GM23338 (cell line): ENCODE measurements at regions not wholly inside any gene's neighbourhood (a gene's known extent, or its start where the extent isn't known, plus 50 kb on each side); places are given as distances from the start of the nearest gene placed in this dataset.

Experiments used
- ATAC-seq: fragments of 200-7000 bp; cut with Tn5 transposase; 3 replicates; pipeline ENCODE4 v1.9.1; 2020
- DNase-seq: peaks from one replicate; pipeline ENCODE4 v3.0.0-alpha.2; 2015; ENCODE audit warnings: low spot score
- H2AFZ ChIP-seq: fragments of 200-600 bp; sonication (generic); 2 replicates; pipeline ENCODE4 v1.8.0; 2016; ENCODE audit warnings: antibody characterized with exemption, mild to moderate bottlenecking, moderate library complexity
- H3F3A ChIP-seq: fragments of 200-600 bp; sonication (generic); replicated peaks from 2 replicates; pipeline ENCODE4 v1.8.0; 2017; ENCODE audit warnings: antibody characterized with exemption, mixed run types, low read depth
- H3K27ac ChIP-seq: fragments of 200-600 bp; sonication (generic); 2 replicates; pipeline ENCODE4 v1.6.1; 2016; ENCODE audit warnings: low read depth
- H3K27me3 ChIP-seq: fragments of 200-600 bp; sonication (generic); 2 replicates; pipeline ENCODE4 v1.8.0; 2016; ENCODE audit warnings: mild to moderate bottlenecking, mixed run types, moderate library complexity; ENCODE audit not compliant: insufficient read depth
- H3K36me3 ChIP-seq: fragments of 200-600 bp; sonication (generic); 2 replicates; pipeline ENCODE4 v1.8.0; 2016; ENCODE audit warnings: mild to moderate bottlenecking; ENCODE audit not compliant: insufficient read depth
- H3K4me1 ChIP-seq: fragments of 200-600 bp; sonication (generic); 2 replicates; pipeline ENCODE4 v1.8.0; 2016; ENCODE audit warnings: mild to moderate bottlenecking, moderate library complexity; ENCODE audit not compliant: insufficient read depth
- H3K4me2 ChIP-seq: fragments of 200-600 bp; sonication (generic); 2 replicates; pipeline ENCODE4 v1.7.1; 2017; ENCODE audit warnings: mixed run types
- H3K4me3 ChIP-seq: fragments of 200-600 bp; sonication (generic); 2 replicates; pipeline ENCODE4 v1.6.1; 2016; ENCODE audit warnings: mixed run types
- H3K79me2 ChIP-seq: fragments of 200-600 bp; sonication (generic); replicated peaks from 2 replicates; pipeline ENCODE4 v1.8.0; 2017; ENCODE audit warnings: mild to moderate bottlenecking; ENCODE audit not compliant: insufficient read depth
- H3K9me2 ChIP-seq: fragments of 200-600 bp; sonication (generic); 2 replicates; pipeline ENCODE4 v1.8.0; 2017; ENCODE audit not compliant: insufficient read depth
- H4K20me1 ChIP-seq: fragments of 200-600 bp; sonication (generic); replicated peaks from 2 replicates; pipeline ENCODE4 v1.8.0; 2017; ENCODE audit warnings: mild to moderate bottlenecking; ENCODE audit not compliant: insufficient read depth
- H3K27ac Mint-ChIP-seq: 2 replicates; pipeline ENCODE4 v1.8.0; 2020; ENCODE audit warnings: inconsistent platforms, mild to moderate bottlenecking, moderate library complexity, mixed read lengths
- H3K27me3 Mint-ChIP-seq: 3 replicates; pipeline ENCODE4 v1.8.0; 2022; ENCODE audit warnings: low read depth, mild to moderate bottlenecking, moderate library complexity, mixed read lengths, inconsistent platforms; ENCODE audit not compliant: insufficient read depth, poor library complexity
- H3K36me3 Mint-ChIP-seq: 3 replicates; pipeline ENCODE4 v1.8.0; 2021; ENCODE audit warnings: low read depth, mild to moderate bottlenecking, inconsistent platforms, moderate library complexity, mixed read lengths
- H3K4me1 Mint-ChIP-seq: 3 replicates; pipeline ENCODE4 v1.8.0; 2020; ENCODE audit warnings: mild to moderate bottlenecking, inconsistent platforms, mixed read lengths
- H3K4me3 Mint-ChIP-seq: 3 replicates; pipeline ENCODE4 v1.8.0; 2021; ENCODE audit warnings: moderate library complexity, mild to moderate bottlenecking, inconsistent platforms, mixed read lengths
- H3K9me3 Mint-ChIP-seq: 3 replicates; pipeline ENCODE4 v1.8.0; 2020; ENCODE audit warnings: moderate library complexity, mild to moderate bottlenecking, inconsistent platforms, mixed read lengths
- CREB1 ChIP-seq: fragments of 250-450 bp; sonication (Bioruptor Pico); IDR thresholded peaks from 2 replicates; pipeline ENCODE4 v1.5.0; 2020; ENCODE audit warnings: low read depth, mild to moderate bottlenecking, moderate library complexity
- ETS1 ChIP-seq: IDR thresholded peaks from 2 replicates; pipeline ENCODE4 v1.6.1; 2016; ENCODE audit warnings: antibody characterized with exemption
- EZH2 ChIP-seq: fragments of 200-600 bp; sonication (generic); IDR thresholded peaks from one replicate; pipeline ENCODE4 v1.8.0; 2017; ENCODE audit warnings: antibody characterized with exemption, mild to moderate bottlenecking, low read depth; ENCODE audit not compliant: unreplicated experiment
- EZH2phosphoT487 ChIP-seq: fragments of 200-600 bp; sonication (generic); IDR thresholded peaks from one replicate; pipeline ENCODE4 v1.8.1; 2018; ENCODE audit warnings: antibody characterized with exemption; ENCODE audit not compliant: unreplicated experiment
- JUNB ChIP-seq: IDR thresholded peaks from one replicate; pipeline ENCODE4 v1.6.1; 2016; ENCODE audit warnings: antibody characterized with exemption; ENCODE audit not compliant: unreplicated experiment
- NANOG ChIP-seq: IDR thresholded peaks from 2 replicates; pipeline ENCODE4 v1.6.1; 2016; ENCODE audit warnings: antibody characterized with exemption, borderline replicate concordance
- POLR2AphosphoS5 ChIP-seq: IDR thresholded peaks from 2 replicates; pipeline ENCODE4 v1.6.1; 2016; ENCODE audit warnings: antibody characterized with exemption, low read depth
- ZNF114 ChIP-seq: fragments of 250-450 bp; sonication (Bioruptor Pico); IDR thresholded peaks from 2 replicates; pipeline ENCODE4 v1.5.0; 2020; ENCODE audit warnings: mild to moderate bottlenecking, moderate library complexity
- ZNF331 ChIP-seq: fragments of 250-450 bp; sonication (Bioruptor Pico); IDR thresholded peaks from 2 replicates; pipeline ENCODE4 v1.5.0; 2020; ENCODE audit warnings: low read depth, mild to moderate bottlenecking, moderate library complexity
- TF ChIP-seq, protein P1 (sequence below): fragments of 250-450 bp; sonication (Bioruptor Pico); IDR thresholded peaks from 2 replicates; pipeline ENCODE4 v1.5.0; 2020; ENCODE audit warnings: mild to moderate bottlenecking, moderate library complexity
- TF ChIP-seq, protein P2 (sequence below): IDR thresholded peaks from one replicate; pipeline ENCODE4 v1.6.1; 2018; ENCODE audit warnings: antibody characterized with exemption; ENCODE audit not compliant: unreplicated experiment

GRCh38 chr6:66628917-66629316 is 921.9 kb upstream of the EYS start:
- no peak overlapping the region for H2AFZ ChIP-seq
- Mint-ChIP-seq H3K27ac (no peak overlapping the region), H3K9me3 (peaks cover 23% of the 10 kb centered on the region), H3K4me3 (no peak overlapping the region), H3K36me3 (peaks cover 7% of the 10 kb centered on the region; the same call in 1 of the 3 replicates), H3K4me1 (no peaks in the 10 kb centered on the region), H3K27me3 (peaks cover 1% of the 10 kb centered on the region)
- no peaks in the 10 kb centered on the region for H3K27me3 ChIP-seq
- no peak overlapping the region for H3K27ac ChIP-seq
- ATAC-seq: no peak
- H3F3A ChIP-seq: no peaks in the 10 kb centered on the region
- no peak overlapping the region for H3K4me3 ChIP-seq
- no peaks in the 10 kb centered on the region for H3K9me2 ChIP-seq
- H4K20me1 ChIP-seq: no peaks in the 10 kb centered on the region
- no peak for DNase-seq
- TF ChIP-seq EZH2phosphoT487: no peak
- TF ChIP-seq ZNF331 (CRISPR knock-in tag): no peak
- TF ChIP-seq ETS1: no peak
- TF ChIP-seq EZH2: no peak
- TF ChIP-seq NANOG: no peak
- TF ChIP-seq ZNF114 (CRISPR knock-in tag): no peak
- TF ChIP-seq CREB1 (CRISPR knock-in tag): no peak
- no peak for TF ChIP-seq JUNB
- H3K79me2 ChIP-seq: no peaks in the 10 kb centered on the region
- H3K4me2 ChIP-seq: no peak overlapping the region
- no peaks in the 10 kb centered on the region for H3K36me3 ChIP-seq
- no peaks in the 10 kb centered on the region for H3K4me1 ChIP-seq

- Histone ChIP-seq H3K4me1 (no peaks in the 10 kb centered on the region), H3K4me3 (no peak overlapping the region), H3K4me2 (no peak overlapping the region), H3K79me2 (no peaks in the 10 kb centered on the region), H3K27me3 (no peaks in the 10 kb centered on the region), H3F3A (no peaks in the 10 kb centered on the region), H3K9me2 (no peaks in the 10 kb centered on the region), H3K36me3 (no peaks in the 10 kb centered on the region), H3K27ac (no peak overlapping the region), H4K20me1 (no peaks in the 10 kb centered on the region), H2AFZ (no peak overlapping the region)
- peaks cover 21% of the 10 kb centered on the region; the same call in 2 of the 3 replicates for H3K9me3 Mint-ChIP-seq
- DNase-seq: no peak
- H3K4me3 Mint-ChIP-seq: no peak overlapping the region
- H3K36me3 Mint-ChIP-seq: no peaks in the 10 kb centered on the region; the same call in 1 of the 3 replicates
- ATAC-seq: no peak
- no peaks in the 10 kb centered on the region for H3K4me1 Mint-ChIP-seq
- H3K27me3 Mint-ChIP-seq: peaks cover 2% of the 10 kb centered on the region
- TF ChIP-seq POLR2AphosphoS5 (no peak), EZH2 (no peak), ZNF114 (CRISPR knock-in tag) (no peak), ZNF331 (CRISPR knock-in tag) (no peak), JUNB (no peak), EZH2phosphoT487 (no peak)
- TF ChIP-seq, protein P1, sequence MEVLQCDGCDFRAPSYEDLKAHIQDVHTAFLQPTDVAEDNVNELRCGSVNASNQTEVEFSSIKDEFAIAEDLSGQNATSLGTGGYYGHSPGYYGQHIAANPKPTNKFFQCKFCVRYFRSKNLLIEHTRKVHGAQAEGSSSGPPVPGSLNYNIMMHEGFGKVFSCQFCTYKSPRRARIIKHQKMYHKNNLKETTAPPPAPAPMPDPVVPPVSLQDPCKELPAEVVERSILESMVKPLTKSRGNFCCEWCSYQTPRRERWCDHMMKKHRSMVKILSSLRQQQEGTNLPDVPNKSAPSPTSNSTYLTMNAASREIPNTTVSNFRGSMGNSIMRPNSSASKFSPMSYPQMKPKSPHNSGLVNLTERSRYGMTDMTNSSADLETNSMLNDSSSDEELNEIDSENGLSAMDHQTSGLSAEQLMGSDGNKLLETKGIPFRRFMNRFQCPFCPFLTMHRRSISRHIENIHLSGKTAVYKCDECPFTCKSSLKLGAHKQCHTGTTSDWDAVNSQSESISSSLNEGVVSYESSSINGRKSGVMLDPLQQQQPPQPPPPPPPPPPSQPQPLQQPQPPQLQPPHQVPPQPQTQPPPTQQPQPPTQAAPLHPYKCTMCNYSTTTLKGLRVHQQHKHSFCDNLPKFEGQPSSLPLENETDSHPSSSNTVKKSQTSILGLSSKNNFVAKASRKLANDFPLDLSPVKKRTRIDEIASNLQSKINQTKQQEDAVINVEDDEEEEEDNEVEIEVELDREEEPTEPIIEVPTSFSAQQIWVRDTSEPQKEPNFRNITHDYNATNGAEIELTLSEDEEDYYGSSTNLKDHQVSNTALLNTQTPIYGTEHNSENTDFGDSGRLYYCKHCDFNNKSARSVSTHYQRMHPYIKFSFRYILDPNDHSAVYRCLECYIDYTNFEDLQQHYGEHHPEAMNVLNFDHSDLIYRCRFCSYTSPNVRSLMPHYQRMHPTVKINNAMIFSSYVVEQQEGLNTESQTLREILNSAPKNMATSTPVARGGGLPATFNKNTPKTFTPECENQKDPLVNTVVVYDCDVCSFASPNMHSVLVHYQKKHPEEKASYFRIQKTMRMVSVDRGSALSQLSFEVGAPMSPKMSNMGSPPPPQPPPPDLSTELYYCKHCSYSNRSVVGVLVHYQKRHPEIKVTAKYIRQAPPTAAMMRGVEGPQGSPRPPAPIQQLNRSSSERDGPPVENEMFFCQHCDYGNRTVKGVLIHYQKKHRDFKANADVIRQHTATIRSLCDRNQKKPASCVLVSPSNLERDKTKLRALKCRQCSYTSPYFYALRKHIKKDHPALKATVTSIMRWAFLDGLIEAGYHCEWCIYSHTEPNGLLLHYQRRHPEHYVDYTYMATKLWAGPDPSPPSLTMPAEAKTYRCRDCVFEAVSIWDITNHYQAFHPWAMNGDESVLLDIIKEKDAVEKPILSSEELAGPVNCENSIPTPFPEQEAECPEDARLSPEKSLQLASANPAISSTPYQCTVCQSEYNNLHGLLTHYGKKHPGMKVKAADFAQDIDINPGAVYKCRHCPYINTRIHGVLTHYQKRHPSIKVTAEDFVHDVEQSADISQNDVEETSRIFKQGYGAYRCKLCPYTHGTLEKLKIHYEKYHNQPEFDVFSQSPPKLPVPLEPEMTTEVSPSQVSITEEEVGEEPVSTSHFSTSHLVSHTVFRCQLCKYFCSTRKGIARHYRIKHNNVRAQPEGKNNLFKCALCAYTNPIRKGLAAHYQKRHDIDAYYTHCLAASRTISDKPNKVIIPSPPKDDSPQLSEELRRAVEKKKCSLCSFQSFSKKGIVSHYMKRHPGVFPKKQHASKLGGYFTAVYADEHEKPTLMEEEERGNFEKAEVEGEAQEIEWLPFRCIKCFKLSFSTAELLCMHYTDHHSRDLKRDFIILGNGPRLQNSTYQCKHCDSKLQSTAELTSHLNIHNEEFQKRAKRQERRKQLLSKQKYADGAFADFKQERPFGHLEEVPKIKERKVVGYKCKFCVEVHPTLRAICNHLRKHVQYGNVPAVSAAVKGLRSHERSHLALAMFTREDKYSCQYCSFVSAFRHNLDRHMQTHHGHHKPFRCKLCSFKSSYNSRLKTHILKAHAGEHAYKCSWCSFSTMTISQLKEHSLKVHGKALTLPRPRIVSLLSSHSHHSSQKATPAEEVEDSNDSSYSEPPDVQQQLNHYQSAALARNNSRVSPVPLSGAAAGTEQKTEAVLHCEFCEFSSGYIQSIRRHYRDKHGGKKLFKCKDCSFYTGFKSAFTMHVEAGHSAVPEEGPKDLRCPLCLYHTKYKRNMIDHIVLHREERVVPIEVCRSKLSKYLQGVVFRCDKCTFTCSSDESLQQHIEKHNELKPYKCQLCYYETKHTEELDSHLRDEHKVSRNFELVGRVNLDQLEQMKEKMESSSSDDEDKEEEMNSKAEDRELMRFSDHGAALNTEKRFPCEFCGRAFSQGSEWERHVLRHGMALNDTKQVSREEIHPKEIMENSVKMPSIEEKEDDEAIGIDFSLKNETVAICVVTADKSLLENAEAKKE (CRISPR knock-in tag): no peak
- TF ChIP-seq, protein P2, sequence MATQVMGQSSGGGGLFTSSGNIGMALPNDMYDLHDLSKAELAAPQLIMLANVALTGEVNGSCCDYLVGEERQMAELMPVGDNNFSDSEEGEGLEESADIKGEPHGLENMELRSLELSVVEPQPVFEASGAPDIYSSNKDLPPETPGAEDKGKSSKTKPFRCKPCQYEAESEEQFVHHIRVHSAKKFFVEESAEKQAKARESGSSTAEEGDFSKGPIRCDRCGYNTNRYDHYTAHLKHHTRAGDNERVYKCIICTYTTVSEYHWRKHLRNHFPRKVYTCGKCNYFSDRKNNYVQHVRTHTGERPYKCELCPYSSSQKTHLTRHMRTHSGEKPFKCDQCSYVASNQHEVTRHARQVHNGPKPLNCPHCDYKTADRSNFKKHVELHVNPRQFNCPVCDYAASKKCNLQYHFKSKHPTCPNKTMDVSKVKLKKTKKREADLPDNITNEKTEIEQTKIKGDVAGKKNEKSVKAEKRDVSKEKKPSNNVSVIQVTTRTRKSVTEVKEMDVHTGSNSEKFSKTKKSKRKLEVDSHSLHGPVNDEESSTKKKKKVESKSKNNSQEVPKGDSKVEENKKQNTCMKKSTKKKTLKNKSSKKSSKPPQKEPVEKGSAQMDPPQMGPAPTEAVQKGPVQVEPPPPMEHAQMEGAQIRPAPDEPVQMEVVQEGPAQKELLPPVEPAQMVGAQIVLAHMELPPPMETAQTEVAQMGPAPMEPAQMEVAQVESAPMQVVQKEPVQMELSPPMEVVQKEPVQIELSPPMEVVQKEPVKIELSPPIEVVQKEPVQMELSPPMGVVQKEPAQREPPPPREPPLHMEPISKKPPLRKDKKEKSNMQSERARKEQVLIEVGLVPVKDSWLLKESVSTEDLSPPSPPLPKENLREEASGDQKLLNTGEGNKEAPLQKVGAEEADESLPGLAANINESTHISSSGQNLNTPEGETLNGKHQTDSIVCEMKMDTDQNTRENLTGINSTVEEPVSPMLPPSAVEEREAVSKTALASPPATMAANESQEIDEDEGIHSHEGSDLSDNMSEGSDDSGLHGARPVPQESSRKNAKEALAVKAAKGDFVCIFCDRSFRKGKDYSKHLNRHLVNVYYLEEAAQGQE: no peak
- no peak overlapping the region for H3K27ac Mint-ChIP-seq
Observed at GRCh38 chr6:66623050-66623449, 916.0 kb upstream of the EYS start.
